ENCODE measurements at regions not wholly inside any gene's neighbourhood (a gene's known extent, or its start where the extent isn't known, plus 50 kb on each side); places are given as distances from the start of the nearest gene placed in this dataset.
"Not testable (repeated sequence)": the region's sequence is repeated elsewhere in the genome, so short reads cannot be mapped to it uniquely, and the experiment has no call there.

DNA sequence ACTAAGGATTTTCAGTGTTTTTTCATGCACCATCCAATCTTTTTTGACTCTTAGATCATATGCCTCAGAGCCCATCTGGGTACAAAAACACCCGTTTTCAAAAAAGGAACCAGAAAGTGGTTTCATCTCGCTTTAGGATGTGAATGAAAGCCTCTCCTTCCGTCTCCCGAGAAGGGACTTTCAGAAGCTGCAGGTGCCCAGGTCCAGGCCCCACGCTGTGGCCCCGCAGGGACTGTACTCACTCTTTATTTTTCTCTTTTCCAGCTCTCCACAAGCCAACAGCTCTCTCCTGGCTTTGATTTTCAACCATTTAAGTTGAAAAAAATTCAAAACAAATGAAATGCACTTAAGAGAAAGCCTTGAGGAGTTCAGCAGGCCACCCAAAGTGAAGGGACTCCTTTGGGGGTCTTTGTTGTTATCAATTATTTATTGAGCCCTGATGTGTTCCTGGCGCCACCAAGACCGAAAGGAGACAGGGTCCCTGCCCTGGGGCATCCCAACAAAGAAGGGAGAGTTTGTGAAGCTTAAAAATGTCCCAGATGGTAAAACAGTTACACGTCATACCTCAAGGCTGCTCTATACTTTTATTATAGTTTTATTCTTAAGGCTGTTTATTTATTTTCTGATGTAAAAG is 467.3 kb downstream of the PREX1 start:
- Mint-ChIP-seq H3K4me1 (ENCODE audit: low read depth) (peaks cover 6% of the 10 kb centered on the region), H3K4me3 (ENCODE audit: low read depth) (no peak overlapping the region), H3K27me3 (no peaks in the 10 kb centered on the region), H3K9me3 (ENCODE audit: low read depth) (no peaks in the 10 kb centered on the region), H3K27ac (no peak overlapping the region), H3K36me3 (ENCODE audit: insufficient read depth) (no peaks in the 10 kb centered on the region)
- TF ChIP-seq, protein P1, sequence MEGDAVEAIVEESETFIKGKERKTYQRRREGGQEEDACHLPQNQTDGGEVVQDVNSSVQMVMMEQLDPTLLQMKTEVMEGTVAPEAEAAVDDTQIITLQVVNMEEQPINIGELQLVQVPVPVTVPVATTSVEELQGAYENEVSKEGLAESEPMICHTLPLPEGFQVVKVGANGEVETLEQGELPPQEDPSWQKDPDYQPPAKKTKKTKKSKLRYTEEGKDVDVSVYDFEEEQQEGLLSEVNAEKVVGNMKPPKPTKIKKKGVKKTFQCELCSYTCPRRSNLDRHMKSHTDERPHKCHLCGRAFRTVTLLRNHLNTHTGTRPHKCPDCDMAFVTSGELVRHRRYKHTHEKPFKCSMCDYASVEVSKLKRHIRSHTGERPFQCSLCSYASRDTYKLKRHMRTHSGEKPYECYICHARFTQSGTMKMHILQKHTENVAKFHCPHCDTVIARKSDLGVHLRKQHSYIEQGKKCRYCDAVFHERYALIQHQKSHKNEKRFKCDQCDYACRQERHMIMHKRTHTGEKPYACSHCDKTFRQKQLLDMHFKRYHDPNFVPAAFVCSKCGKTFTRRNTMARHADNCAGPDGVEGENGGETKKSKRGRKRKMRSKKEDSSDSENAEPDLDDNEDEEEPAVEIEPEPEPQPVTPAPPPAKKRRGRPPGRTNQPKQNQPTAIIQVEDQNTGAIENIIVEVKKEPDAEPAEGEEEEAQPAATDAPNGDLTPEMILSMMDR (IDR thresholded peaks at IDR 0.05; ENCODE audit: unreplicated experiment) = no peak
- DNase-seq (ENCODE audit: low spot score, unreplicated experiment) = no peak

DNA sequence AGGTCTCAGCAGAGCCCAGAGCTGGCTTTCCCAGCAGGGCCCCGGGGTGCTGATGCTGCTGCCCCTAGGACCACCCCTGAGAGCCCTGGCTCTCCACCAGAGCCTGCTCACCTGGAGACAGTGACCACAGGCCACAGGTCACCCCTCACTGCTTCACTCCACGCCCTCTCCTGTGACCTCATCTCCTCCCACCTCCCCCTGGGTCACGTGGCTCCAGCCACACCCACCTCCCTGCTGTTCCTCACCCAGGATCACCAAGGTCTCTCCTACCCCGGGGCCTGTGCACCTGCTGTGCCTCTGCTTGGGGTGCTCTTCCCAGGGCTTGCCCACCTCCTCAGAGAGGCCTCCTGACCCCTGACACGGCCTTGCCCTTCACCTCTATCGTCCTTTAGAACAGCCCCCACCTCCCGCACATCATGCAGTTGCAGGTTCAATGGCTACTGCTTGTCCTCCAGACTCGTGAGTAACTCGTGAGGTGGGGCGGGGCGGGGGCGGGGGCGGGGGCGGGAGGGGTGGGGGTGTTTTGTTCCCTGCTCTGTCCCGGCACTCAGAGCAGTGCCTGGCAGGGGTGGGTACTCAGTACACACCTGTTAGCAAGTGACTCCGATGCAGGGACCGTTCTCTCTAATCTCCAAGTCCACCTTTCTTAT is 468.0 kb downstream of the PREX1 start:
- TF ChIP-seq, protein P1 (IDR thresholded peaks at IDR 0.05; ENCODE audit: unreplicated experiment) = no peak
- peaks cover 6% of the 10 kb centered on the region for H3K4me1 Mint-ChIP-seq (ENCODE audit: low read depth)
- H3K27ac Mint-ChIP-seq = no peak overlapping the region
- H3K36me3 Mint-ChIP-seq (ENCODE audit: insufficient read depth) = no peaks in the 10 kb centered on the region
- H3K27me3 Mint-ChIP-seq = no peaks in the 10 kb centered on the region
- H3K9me3 Mint-ChIP-seq (ENCODE audit: low read depth) = no peaks in the 10 kb centered on the region
- H3K4me3 Mint-ChIP-seq (ENCODE audit: low read depth) = no peak overlapping the region
- DNase-seq (ENCODE audit: low spot score, unreplicated experiment) = no peak

DNA sequence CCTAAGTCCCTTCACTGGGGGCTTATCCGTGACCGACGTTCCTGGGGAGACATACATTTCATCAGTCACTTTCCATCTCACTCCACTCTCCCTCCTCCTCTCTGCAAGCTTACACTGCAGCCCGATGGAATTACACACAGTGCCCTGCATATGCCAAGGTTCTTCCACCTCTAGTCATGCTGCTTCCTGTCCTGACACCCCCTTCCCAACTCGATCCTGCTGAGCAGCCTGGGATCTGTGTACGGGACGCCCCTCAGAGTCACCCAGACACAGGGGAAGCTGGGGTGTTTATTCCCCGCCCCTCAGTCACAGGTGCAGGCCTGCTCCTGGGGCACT is 468.8 kb downstream of the PREX1 start:
- H3K4me3 Mint-ChIP-seq (ENCODE audit: low read depth); H3K9me3 Mint-ChIP-seq (ENCODE audit: low read depth); H3K27me3 Mint-ChIP-seq; H3K27ac Mint-ChIP-seq; DNase-seq (ENCODE audit: low spot score, unreplicated experiment); H3K36me3 Mint-ChIP-seq (ENCODE audit: insufficient read depth); H3K4me1 Mint-ChIP-seq (ENCODE audit: low read depth): not testable (repeated sequence)

DNA sequence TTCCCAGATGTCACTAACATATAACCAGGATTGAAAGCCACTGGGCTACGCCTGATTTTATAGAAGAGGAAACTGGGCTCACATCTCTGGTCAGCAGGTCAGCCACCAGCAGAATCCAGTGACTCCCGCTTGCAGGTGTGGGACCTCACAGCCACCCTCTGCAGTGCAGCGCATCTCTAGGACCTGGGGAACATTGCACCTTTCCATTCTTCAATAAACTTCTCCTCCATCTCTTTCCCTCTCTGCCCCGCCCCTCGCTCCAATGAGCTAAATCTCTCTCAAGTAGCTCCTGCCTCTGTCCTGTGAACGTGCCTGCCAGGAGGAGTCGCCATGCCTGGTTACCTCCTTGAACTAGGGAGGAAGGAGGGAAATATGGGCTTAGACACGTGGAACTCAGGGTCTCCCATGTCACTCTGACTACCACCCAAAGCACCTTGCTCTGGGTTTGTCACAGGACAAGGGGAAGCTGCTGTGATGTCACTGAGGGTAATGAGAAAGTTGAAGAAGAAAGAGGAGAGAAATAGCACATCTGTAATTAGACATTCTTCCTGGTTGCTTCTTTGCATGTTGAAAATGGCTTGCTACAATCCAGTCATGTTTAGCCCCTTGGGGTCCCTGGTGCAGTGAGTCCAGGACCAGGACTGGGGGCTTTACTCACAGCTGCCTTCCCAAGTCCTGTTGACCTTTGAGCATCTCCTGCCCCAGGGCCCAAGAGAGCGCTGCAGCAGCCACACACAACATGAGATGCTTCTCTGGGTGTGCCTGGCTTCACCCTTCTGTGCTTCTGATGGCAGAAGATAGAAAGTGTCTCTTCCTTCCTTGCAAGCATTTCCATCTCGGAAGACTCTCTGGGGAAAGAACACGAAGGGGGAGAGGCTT is 469.4 kb downstream of the PREX1 start:
- Mint-ChIP-seq H3K27me3 (no peaks in the 10 kb centered on the region), H3K27ac (no peak overlapping the region), H3K4me1 (ENCODE audit: low read depth) (peaks cover 6% of the 10 kb centered on the region), H3K9me3 (ENCODE audit: low read depth) (no peaks in the 10 kb centered on the region), H3K4me3 (ENCODE audit: low read depth) (no peak overlapping the region), H3K36me3 (ENCODE audit: insufficient read depth) (no peaks in the 10 kb centered on the region)
- TF ChIP-seq, protein P1 (IDR thresholded peaks at IDR 0.05; ENCODE audit: unreplicated experiment) = no peak
- no peak for DNase-seq (ENCODE audit: low spot score, unreplicated experiment)

DNA sequence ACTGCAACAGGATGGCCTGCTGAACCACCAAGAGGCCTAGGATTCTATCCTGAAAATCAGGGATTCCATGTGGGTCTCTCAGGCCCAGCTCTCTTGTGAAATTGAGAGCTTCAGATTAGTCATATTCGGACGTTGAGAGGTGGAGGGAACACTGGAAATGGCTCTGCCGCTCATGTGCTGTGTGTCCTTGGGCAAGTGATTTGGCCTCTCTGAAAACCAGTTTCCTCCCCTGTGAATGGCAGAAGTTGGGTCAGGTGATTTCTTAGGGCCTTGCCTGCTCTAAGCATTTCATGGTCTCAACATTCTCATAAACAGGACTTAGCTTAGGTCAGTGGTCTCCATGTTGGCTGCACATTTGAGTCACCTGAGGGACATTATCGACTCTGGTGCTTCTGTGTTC is 470.1 kb downstream of the PREX1 start:
- no peak overlapping the region for H3K4me3 Mint-ChIP-seq (ENCODE audit: low read depth)
- H3K9me3 Mint-ChIP-seq (ENCODE audit: low read depth) = no peaks in the 10 kb centered on the region
- DNase-seq (ENCODE audit: low spot score, unreplicated experiment) = no peak
- H3K27me3 Mint-ChIP-seq = no peaks in the 10 kb centered on the region
- H3K27ac Mint-ChIP-seq = no peak overlapping the region
- peaks cover 6% of the 10 kb centered on the region for H3K4me1 Mint-ChIP-seq (ENCODE audit: low read depth)
- TF ChIP-seq, protein P1 (IDR thresholded peaks at IDR 0.05; ENCODE audit: unreplicated experiment) = no peak
- no peaks in the 10 kb centered on the region for H3K36me3 Mint-ChIP-seq (ENCODE audit: insufficient read depth)

All from progenitor cell of endocrine pancreas (in vitro differentiated cells).